ENCODE measurements at regions not wholly inside any gene's neighbourhood (a gene's known extent, or its start where the extent isn't known, plus 50 kb on each side); places are given as distances from the start of the nearest gene placed in this dataset.
A peak's percentile ranks its signal among the peaks of the same experiment; 100 is the strongest.

- no peak for TF ChIP-seq CTCF (IDR thresholded peaks at IDR 0.05; ENCODE audit: low read length, missing control alignments)
Observed at GRCh38 chr5:143880178-143880577, 68.2 kb downstream of the HMHB1 start.

GRCh38 chr5:143882520-143882919, 70.6 kb downstream of the HMHB1 start:
- TF ChIP-seq CTCF (IDR thresholded peaks at IDR 0.05; ENCODE audit: low read length, missing control alignments) = no peak
- no peak overlapping the region for H3K4me3 ChIP-seq (replicated peaks; ENCODE audit: low read depth, low read length)
- DNase-seq (ENCODE audit: low read depth) = peak; percentile 17

More at GRCh38 chr5:143880178-143880577, 68.2 kb downstream of the HMHB1 start:
- no peak for DNase-seq (ENCODE audit: low read depth)
- no peak overlapping the region for H3K4me3 ChIP-seq (replicated peaks; ENCODE audit: low read depth, low read length)

GRCh38 chr5:143886096-143886495, 74.1 kb downstream of the HMHB1 start:
- H3K4me3 ChIP-seq (replicated peaks; ENCODE audit: low read depth, low read length) = no peak overlapping the region
- no peak for DNase-seq (ENCODE audit: low read depth)
- no peak for TF ChIP-seq CTCF (IDR thresholded peaks at IDR 0.05; ENCODE audit: low read length, missing control alignments)

GRCh38 chr5:143886651-143887638, 75.0 kb downstream of the HMHB1 start:
- peak; percentile 53 for DNase-seq (ENCODE audit: low read depth)
- no peak overlapping the region for H3K4me3 ChIP-seq (replicated peaks; ENCODE audit: low read depth, low read length)
- TF ChIP-seq CTCF (IDR thresholded peaks at IDR 0.05; ENCODE audit: low read length, missing control alignments) = no peak

DNA sequence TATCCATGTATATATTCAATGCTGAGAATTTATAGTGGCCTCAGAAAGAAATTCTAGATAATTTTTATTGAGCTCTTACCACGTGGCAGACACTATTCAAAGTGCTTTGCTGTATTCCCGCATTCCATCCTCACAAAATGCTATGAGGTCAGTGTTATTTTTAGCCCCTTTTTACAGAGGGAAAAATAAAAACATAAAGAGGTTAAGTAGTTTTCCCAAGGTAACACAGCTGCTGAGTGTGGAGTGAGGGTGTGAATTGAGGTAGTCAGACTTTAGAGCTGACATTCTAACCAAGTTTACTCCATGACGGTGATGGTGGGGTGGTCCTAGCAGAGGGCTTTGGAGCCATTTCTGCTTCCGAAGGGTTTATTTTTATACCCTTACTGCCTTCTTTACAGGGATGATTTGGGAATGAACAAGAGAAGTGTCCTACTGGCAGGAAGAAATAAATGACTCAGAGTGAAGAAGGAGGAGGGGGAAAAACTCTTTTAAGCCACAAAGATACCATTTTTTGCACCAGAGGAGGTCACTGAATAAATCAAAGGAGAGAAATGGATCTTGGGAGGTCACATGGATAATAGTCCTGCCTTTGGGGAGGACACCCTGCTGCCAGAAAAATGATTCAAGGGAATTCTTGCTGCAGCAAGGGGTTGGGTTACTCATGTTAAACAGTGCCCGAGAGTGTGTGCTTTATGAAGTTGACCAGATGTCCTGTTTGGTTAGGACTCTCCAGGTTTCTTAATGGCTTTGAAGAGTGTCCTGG, 76.1 kb downstream of the HMHB1 start:
- no peak overlapping the region for H3K4me3 ChIP-seq (replicated peaks; ENCODE audit: low read depth, low read length)
- no peak for TF ChIP-seq CTCF (IDR thresholded peaks at IDR 0.05; ENCODE audit: low read length, missing control alignments)
- DNase-seq (ENCODE audit: low read depth) = peak; percentile 40

- no peak for TF ChIP-seq CTCF (IDR thresholded peaks at IDR 0.05; ENCODE audit: low read length, missing control alignments)
- DNase-seq (ENCODE audit: low read depth) = no peak
- no peak overlapping the region for H3K4me3 ChIP-seq (replicated peaks; ENCODE audit: low read depth, low read length)
Observed at GRCh38 chr5:143888912-143889311, 77.0 kb downstream of the HMHB1 start.

Measured in fibroblast of pulmonary artery (primary cell).